BLaER1 (cell line): ENCODE measurements at regions not wholly inside any gene's neighbourhood (a gene's known extent, or its start where the extent isn't known, plus 50 kb on each side); places are given as distances from the start of the nearest gene placed in this dataset.
"Not testable (repeated sequence)": the region's sequence is repeated elsewhere in the genome, so short reads cannot be mapped to it uniquely, and the experiment has no call there.

Source experiments
- H3K27ac ChIP-seq: shearing (Covaris generic); formaldehyde crosslinking; 2 replicates; pipeline ENCODE4 v1.8.1; 2022
- H3K27me3 ChIP-seq: shearing (Covaris generic); formaldehyde crosslinking; 2 replicates; pipeline ENCODE4 v1.8.1; 2022
- H3K36me3 ChIP-seq: shearing (Covaris generic); formaldehyde crosslinking; 2 replicates; pipeline ENCODE4 v1.8.1; 2022
- H3K4me1 ChIP-seq: shearing (Covaris generic); formaldehyde crosslinking; 2 replicates; pipeline ENCODE4 v1.8.1; 2022
- H3K4me2 ChIP-seq: shearing (Covaris generic); formaldehyde crosslinking; 2 replicates; pipeline ENCODE4 v1.8.1; 2022
- H3K4me3 ChIP-seq: shearing (Covaris generic); formaldehyde crosslinking; 2 replicates; pipeline ENCODE4 v1.8.1; 2022
- H3K9ac ChIP-seq: shearing (Covaris generic); formaldehyde crosslinking; 2 replicates; pipeline ENCODE4 v1.8.1; 2022
- H3K9me3 ChIP-seq: shearing (Covaris generic); formaldehyde crosslinking; 2 replicates; pipeline ENCODE4 v1.8.1; 2022
- H4K20me1 ChIP-seq: shearing (Covaris generic); formaldehyde crosslinking; 2 replicates; pipeline ENCODE4 v1.8.1; 2022
- Cebpa-rat ChIP-seq: shearing (Covaris generic); IDR thresholded peaks from 2 replicates; pipeline ENCODE4 v1.8.1; 2022

DNA sequence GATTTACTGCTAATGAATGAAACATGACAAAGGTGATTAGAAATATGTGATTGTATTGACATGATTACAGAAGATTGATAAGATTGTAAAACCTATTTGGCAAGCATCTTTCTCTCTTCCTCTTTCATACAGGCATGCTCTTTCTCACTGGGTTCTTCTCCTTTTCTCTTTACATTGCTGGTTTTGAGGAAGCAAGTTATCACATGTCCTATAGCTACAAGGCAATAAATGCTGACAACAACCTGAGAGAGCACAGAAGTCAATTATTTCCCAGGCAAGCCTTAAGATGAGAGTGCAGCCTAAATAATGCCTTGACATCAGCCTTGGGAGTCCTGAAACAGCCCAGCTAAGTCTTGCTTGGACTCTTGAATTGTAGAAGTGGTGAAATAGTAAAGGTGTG, 875.0 kb downstream of the SLITRK1 start:
- Histone ChIP-seq H3K4me3 (no peak overlapping the region), H3K9me3 (no peaks in the 10 kb centered on the region), H3K27me3 (no peaks in the 10 kb centered on the region), H3K4me2 (no peak overlapping the region), H3K27ac (no peak overlapping the region), H3K4me1 (no peaks in the 10 kb centered on the region), H3K9ac (no peak overlapping the region), H4K20me1 (no peaks in the 10 kb centered on the region), H3K36me3 (no peaks in the 10 kb centered on the region)
- no peak for TF ChIP-seq Cebpa-rat

- Histone ChIP-seq H3K9ac (no peak overlapping the region), H3K4me2 (no peak overlapping the region), H3K27ac (no peak overlapping the region), H3K4me3 (no peak overlapping the region), H4K20me1 (no peaks in the 10 kb centered on the region), H3K4me1 (no peaks in the 10 kb centered on the region), H3K27me3 (no peaks in the 10 kb centered on the region), H3K9me3 (no peaks in the 10 kb centered on the region), H3K36me3 (no peaks in the 10 kb centered on the region)
- TF ChIP-seq Cebpa-rat: no peak
Observed at GRCh38 chr13:83003185-83003584, 879.1 kb downstream of the SLITRK1 start.

DNA sequence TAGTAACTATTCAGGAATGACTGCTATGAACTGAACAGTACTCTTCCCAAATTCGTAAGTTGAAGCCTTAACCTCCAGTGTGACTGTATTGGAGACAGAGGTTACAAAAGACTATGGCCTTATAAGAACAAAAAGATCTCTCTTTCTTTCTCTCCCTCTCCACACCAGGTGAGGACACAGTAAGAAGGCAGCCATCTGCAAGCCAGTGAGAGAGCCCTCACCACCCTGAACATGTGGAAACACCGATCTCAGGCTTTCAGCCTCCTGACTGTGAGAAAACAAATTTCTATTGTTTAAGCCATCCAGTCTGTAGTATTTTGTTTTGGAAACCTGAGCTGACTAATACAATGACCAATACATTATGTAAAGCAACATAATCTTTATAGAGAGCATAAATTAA, 888.9 kb downstream of the SLITRK1 start:
- Histone ChIP-seq H3K9ac (no peak overlapping the region), H3K4me2 (no peak overlapping the region), H3K9me3 (no peaks in the 10 kb centered on the region), H3K4me3 (no peak overlapping the region), H3K27me3 (no peaks in the 10 kb centered on the region), H3K4me1 (no peaks in the 10 kb centered on the region), H3K36me3 (no peaks in the 10 kb centered on the region), H3K27ac (no peak overlapping the region), H4K20me1 (no peaks in the 10 kb centered on the region)
- no peak for TF ChIP-seq Cebpa-rat

DNA sequence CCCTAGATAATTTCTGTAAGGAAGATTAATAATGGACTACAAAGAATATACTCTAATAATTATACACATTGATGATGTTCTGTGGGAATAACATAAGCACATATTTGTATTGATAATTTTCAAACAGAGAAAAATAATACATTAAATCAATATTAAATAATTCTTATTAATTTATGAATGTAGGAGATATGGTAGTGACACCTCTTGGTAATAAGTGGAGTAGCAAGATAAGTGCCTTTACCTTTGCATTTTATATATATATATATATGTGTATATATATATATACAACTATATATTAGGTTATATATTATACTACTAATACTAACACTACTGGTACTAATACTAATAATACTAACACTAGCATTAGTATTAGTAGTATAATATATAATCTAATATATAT, 905.8 kb downstream of the SLITRK1 start:
- H3K27ac ChIP-seq: no peak overlapping the region
- no peak overlapping the region for H3K4me3 ChIP-seq
- H3K9me3 ChIP-seq: no peaks in the 10 kb centered on the region
- no peaks in the 10 kb centered on the region for H4K20me1 ChIP-seq
- H3K4me1 ChIP-seq: no peaks in the 10 kb centered on the region
- H3K36me3 ChIP-seq: no peaks in the 10 kb centered on the region
- TF ChIP-seq Cebpa-rat: no peak
- no peak overlapping the region for H3K4me2 ChIP-seq
- no peak overlapping the region for H3K9ac ChIP-seq
- H3K27me3 ChIP-seq: no peaks in the 10 kb centered on the region

DNA sequence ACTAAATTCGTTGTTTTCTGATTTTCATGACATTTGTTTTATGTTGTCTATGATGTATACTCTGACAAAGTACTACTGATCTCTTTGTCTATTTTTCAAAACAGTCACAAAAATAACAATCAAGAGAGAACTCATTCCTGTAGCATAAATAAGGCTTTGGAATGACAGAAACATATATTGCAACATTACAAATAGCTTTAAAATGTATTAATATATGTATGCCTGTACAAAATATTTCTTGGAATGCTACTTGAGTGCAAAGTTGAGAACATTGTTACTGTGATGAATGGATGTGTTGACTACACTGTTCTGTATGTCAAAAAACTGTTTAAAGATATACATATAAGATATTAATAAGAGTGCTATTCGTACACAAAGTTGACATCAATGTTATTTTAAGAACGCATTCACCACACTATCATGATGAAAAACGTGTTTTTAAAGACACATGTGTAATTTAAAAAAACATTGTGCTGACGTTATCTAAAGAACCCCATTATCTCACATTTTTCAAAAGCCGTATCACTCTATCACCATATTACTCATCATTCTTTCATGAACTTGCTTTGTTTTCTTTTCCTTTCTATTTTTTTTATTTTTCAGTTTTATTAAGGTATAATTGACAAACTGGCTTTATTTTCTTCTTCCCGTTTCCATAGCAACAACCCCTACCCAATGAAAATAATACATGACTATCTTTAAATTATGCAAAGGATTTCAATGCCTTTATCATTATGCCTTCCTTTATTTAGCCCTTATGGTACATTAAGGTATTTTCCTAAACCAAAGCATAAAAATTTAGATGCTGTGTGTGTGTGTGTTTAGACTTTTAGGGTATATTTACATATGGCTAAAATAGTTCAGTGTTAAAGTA, 918.8 kb downstream of the SLITRK1 start:
- Histone ChIP-seq H3K27ac (no peak overlapping the region), H3K4me2 (no peak overlapping the region), H3K4me1 (no peaks in the 10 kb centered on the region), H4K20me1 (no peaks in the 10 kb centered on the region), H3K36me3 (no peaks in the 10 kb centered on the region), H3K9me3 (no peaks in the 10 kb centered on the region), H3K9ac (no peak overlapping the region), H3K4me3 (no peak overlapping the region), H3K27me3 (no peaks in the 10 kb centered on the region)
- TF ChIP-seq Cebpa-rat: no peak

DNA sequence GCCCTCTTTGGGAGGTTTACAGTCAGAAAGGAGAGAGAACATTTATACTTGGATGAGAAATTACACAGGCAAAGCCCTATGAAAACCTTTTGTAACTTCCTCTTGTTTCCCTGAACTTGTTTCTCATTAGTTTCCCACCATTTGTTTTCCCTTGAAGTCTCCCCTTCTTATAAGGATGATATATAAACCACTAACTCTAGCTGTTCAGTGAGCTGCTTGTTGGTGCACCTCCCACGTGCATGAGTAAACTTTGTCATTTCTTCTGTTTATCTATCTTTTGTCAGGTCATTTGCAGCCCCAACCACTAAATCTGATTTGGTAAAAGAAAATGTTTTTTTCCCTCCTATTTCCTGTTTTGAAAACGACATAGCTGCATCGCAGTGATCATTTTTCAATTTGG, 919.9 kb downstream of the SLITRK1 start:
- H3K27ac ChIP-seq: no peak overlapping the region
- H3K4me2 ChIP-seq: no peak overlapping the region
- H3K9me3 ChIP-seq: no peaks in the 10 kb centered on the region
- no peaks in the 10 kb centered on the region for H3K36me3 ChIP-seq
- TF ChIP-seq Cebpa-rat: no peak
- no peaks in the 10 kb centered on the region for H3K4me1 ChIP-seq
- no peak overlapping the region for H3K4me3 ChIP-seq
- H3K9ac ChIP-seq: no peak overlapping the region
- no peaks in the 10 kb centered on the region for H3K27me3 ChIP-seq
- H4K20me1 ChIP-seq: no peaks in the 10 kb centered on the region

- Histone ChIP-seq H3K4me1 (no peaks in the 10 kb centered on the region), H3K4me3 (no peak overlapping the region), H3K9ac (no peak overlapping the region), H3K9me3 (no peaks in the 10 kb centered on the region), H3K36me3 (no peaks in the 10 kb centered on the region), H4K20me1 (no peaks in the 10 kb centered on the region), H3K27me3 (no peaks in the 10 kb centered on the region), H3K27ac (no peak overlapping the region), H3K4me2 (no peak overlapping the region)
- no peak for TF ChIP-seq Cebpa-rat
Observed at GRCh38 chr13:82961757-82962156, 920.5 kb downstream of the SLITRK1 start.

DNA sequence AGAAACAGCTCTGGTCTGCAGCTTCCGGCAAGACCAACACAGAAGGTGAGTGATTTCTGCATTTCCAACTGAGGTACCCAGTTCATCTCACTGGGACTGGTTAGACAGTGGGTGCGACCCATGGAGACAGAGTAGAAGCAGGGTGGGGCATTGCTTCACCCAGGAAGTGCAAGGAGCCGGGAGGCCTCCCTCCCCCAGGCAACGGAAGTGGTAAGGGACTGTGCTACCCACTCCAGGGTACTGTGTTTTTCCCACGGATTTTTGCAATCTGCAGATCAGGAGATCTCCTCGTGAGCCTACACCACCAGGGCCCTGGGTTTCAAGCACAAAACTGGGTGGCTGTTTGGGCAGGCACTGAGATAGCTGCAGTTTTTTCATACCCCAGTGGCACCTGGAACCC, 929.9 kb downstream of the SLITRK1 start:
- not testable (repeated sequence) for H3K27ac ChIP-seq, H4K20me1 ChIP-seq, H3K9me3 ChIP-seq, H3K9ac ChIP-seq, H3K4me3 ChIP-seq, H3K36me3 ChIP-seq, H3K4me2 ChIP-seq, H3K4me1 ChIP-seq, H3K27me3 ChIP-seq

- no peak overlapping the region for H3K9ac ChIP-seq
- no peak overlapping the region for H3K4me2 ChIP-seq
- no peak overlapping the region for H3K4me3 ChIP-seq
- H3K4me1 ChIP-seq: no peaks in the 10 kb centered on the region
- H3K27ac ChIP-seq: no peak overlapping the region
- H3K9me3 ChIP-seq: no peaks in the 10 kb centered on the region
- TF ChIP-seq Cebpa-rat: no peak
- no peaks in the 10 kb centered on the region for H3K27me3 ChIP-seq
- H3K36me3 ChIP-seq: no peaks in the 10 kb centered on the region
- H4K20me1 ChIP-seq: no peaks in the 10 kb centered on the region
Observed at GRCh38 chr13:82947683-82948082, 934.6 kb downstream of the SLITRK1 start.

DNA sequence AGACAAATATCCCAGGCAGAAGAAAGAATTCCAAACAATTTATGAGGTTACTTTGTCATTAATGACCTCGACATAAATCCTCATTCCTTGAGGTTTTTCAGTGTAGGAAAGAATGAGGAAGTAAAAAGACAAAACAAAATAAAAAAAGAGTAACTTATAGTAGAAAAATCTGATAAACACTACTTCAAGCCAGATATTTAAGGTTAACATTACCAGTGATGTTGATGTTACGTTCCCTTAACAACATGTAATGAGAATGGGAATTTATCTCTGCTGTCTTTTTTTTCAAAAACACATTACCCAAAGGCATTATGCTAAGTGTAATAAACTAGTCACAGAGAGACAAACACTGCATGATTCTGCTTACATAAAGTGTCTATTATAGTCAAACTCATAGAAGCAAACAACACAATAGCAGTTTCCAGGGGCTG, 935.1 kb downstream of the SLITRK1 start:
- no peak for TF ChIP-seq Cebpa-rat
- no peaks in the 10 kb centered on the region for H3K27me3 ChIP-seq

GRCh38 chr13:82938644-82939043, 943.6 kb downstream of the SLITRK1 start:
- H3K9me3 ChIP-seq: no peaks in the 10 kb centered on the region
- no peak overlapping the region for H3K4me2 ChIP-seq
- H3K9ac ChIP-seq: no peak overlapping the region
- H3K27me3 ChIP-seq: no peaks in the 10 kb centered on the region
- no peaks in the 10 kb centered on the region for H3K36me3 ChIP-seq
- no peaks in the 10 kb centered on the region for H3K4me1 ChIP-seq
- no peak overlapping the region for H3K27ac ChIP-seq
- no peaks in the 10 kb centered on the region for H4K20me1 ChIP-seq
- H3K4me3 ChIP-seq: no peak overlapping the region
- no peak for TF ChIP-seq Cebpa-rat

More for the DNA sequence above, 935.1 kb downstream of the SLITRK1 start:
- no peak overlapping the region for H3K4me2 ChIP-seq
- H3K9ac ChIP-seq: no peak overlapping the region
- H3K36me3 ChIP-seq: no peaks in the 10 kb centered on the region
- no peaks in the 10 kb centered on the region for H3K4me1 ChIP-seq
- no peaks in the 10 kb centered on the region for H3K9me3 ChIP-seq
- no peaks in the 10 kb centered on the region for H4K20me1 ChIP-seq
- H3K4me3 ChIP-seq: no peak overlapping the region
- no peak overlapping the region for H3K27ac ChIP-seq
